ENCODE measurements at regions not wholly inside any gene's neighbourhood (a gene's known extent, or its start where the extent isn't known, plus 50 kb on each side); places are given as distances from the start of the nearest gene placed in this dataset.
"Not testable (repeated sequence)": the region's sequence is repeated elsewhere in the genome, so short reads cannot be mapped to it uniquely, and the experiment has no call there.

DNA sequence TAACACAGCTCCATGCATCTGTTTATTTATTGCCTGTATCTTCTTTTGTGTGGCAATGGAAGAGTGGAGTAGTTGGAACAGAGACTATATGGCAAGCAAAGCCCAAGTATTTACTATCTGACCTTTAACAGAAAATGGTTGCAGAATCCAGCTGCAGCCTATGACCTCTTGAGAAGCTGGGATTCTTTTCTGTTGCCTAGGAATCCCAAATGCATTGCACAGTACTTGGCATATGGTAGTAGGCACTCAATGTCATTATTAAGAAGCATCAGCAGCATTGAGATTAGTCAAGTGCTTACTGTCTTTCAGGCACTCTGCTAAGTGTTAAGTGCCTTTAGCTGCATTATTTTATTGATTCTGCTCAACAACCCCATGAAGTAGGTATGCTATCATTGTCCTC is 331.6 kb downstream of the CCDC85A start:
- no peak for DNase-seq (ENCODE audit: low read depth)

DNA sequence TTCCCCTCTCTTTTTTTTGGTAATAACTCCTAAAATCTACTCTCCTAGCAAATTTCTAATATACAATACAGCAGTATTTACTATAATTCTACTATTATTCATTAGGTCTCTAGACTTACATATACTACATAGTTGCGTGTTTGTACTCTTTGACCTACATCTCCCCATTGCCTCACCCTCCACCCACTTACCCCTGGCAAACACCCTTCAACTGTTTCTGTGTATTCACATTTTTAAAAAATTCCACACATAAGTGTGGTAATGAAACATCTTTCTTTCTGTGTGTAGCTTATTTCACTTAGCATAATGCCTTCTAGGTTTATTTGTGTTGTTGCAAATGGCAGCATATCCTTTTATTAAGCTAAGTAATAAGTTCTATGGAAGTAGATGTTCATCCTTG is 336.0 kb downstream of the CCDC85A start:
- DNase-seq (ENCODE audit: low read depth), result no peak

DNA sequence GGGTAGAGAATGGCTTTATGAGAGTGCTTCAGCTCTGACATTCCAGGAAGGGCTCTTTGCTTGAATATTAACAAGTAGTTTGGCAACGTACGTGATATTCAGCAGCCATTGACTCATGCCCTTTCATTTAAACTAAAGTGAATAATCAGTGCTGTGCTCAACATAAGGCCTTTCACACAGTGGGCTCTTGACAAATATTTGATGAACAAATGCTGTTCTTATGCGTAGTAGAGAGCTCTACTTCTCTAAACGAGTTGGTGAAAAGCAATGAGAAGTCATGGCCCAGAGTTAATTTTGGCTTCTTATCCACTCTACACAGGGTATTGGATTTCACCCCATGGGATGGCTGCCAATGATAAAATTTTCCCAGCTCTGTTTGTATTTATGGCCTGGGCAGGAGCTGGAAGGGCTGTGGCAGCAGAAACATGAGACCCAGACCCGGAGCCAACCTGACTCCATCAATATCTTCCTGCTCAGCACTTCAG is 338.9 kb downstream of the CCDC85A start:
- DNase-seq (ENCODE audit: low read depth), result no peak

- no peak for DNase-seq (ENCODE audit: low read depth)
Observed at GRCh38 chr2:56523816-56524215, 340.0 kb downstream of the CCDC85A start.

DNA sequence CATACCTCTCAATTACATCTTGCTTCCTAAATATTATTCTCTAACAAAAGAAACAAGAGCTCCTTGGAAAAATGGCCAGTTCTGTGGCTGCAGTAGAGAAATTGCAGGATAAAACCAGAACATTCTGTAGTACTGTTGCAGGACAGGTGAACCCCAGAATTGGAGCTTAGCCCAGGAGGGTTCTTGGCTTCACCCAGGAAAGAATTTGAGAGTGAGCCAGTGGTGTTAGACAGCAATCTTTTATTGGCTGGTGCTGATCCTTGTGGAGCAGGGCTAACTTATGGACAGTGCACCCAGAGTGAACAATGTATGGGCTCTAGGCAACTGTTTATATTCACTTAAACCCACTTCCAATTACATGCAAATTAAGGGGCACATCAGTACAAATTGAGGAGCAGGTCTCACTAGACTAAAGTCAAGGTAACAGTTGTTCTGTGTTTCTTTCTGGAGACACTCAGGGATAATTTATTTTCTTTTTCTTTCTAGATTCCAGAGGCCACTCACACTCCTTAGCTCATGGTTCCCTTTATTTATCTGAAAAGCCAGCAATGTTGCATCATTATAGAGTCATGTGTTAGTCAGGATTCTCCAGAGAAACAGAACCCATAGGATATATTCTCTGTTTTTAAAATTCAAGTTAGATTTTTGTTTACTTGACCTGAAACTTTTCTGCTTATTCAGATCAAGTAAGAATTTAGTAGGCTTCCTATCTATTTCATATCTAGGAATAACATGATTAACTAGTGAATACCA is 348.1 kb downstream of the CCDC85A start:
- DNase-seq (ENCODE audit: low read depth), result no peak

- no peak for DNase-seq (ENCODE audit: low read depth)
Observed at GRCh38 chr2:56534321-56534720, 350.5 kb downstream of the CCDC85A start.

DNA sequence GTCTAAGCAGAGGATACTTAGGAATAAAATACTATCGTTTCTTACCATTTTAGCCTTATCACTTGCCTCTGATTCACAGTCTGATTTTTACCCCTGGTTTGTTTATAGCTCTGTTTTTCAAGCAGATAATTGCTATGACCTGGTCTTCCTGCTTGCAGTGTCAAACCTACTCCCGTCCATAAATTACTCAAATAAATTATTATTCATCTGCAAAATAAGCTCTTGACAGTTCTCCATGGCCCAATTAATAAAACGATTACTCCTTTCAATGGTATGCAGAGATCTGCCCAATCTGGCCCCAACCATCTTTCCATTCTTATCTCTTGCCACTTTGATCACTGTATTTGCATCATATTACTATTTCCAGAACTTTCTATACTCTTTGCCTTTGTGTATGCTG is 354.0 kb downstream of the CCDC85A start:
- no peak for DNase-seq (ENCODE audit: low read depth)

- DNase-seq (ENCODE audit: low read depth), result no peak
Observed at GRCh38 chr2:56539618-56540017, 355.8 kb downstream of the CCDC85A start.

DNA sequence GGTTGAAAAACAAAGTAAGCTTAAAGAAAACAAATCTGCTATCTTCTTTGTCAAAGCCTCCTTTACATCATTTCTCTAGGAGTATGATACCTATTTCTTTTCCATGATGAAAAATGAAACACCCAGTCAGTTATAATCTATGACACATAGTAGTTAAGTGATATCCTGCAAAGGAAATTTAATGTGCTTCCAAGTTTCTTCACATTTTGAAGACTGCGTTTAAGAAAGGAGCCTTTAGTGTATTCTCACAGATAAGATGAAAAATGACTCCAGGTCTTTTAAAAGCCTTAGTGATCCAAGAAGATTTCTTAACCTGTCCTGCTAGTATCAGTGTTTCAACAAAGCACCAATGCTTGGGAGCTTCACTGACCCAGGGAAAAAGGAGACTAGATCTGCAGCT is 356.7 kb downstream of the CCDC85A start:
- DNase-seq (ENCODE audit: low read depth), result no peak

- no peak for DNase-seq (ENCODE audit: low read depth)
Observed at GRCh38 chr2:56540916-56541315, 357.1 kb downstream of the CCDC85A start.

GRCh38 chr2:56542213-56542612 is 358.4 kb downstream of the CCDC85A start:
- DNase-seq (ENCODE audit: low read depth), result no peak

DNA sequence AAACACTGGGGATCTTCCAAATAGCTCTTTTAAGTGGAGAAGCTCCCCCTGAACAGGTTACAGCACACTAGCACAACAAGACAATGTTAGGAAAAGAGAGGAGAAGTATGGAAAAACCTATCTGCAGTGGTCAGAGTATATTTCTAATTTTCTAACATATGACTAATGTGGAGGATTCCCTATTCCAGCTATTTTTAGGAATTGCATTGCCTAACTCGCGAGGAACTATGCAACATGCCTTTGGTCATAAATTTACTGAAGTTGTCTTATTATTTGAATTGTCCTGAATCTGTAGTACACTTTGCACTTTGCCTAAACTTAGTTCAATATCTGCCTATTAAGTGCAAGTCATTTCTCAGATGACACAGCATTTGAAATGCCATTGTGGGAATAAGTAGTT is 381.4 kb downstream of the CCDC85A start:
- no peak for DNase-seq (ENCODE audit: low read depth)

DNA sequence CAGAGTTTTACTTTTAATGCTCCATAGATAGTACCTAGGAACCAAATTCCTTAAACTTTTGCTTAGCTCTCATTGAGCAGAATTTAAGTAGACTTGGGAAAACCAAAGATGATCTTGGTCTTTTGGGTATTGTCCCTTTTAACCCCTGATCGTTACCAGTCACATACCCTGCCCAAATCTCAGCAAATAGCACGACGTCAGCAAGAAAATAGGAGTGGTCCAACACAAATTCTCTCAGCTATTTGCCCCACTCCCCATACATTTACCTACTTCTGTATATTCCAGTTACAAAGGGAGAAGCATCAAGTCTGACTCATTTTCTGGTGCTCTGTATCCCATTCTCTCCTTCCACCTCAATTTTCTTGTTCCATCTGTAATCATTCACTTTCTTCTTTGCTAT is 387.3 kb downstream of the CCDC85A start:
- no peak for DNase-seq (ENCODE audit: low read depth)

DNA sequence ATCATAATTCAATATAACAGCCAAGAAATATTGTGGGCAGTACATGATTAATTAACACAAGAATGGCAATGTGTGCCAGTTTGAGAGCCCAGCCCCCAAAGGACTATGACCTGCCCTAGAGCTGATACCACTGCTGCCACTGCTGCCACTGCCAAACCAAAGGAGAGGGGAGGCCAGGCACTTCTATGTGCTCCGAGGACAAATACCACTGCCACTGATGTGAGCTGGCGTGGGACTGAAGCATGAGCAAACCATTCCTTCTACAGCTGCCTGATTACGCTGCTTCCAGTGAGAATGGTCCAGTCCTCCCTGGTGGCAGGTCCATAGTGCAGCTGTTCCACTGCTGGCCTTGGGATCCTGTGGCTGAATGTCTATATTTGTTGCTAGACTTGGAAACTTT is 392.2 kb downstream of the CCDC85A start:
- DNase-seq (ENCODE audit: low read depth), result no peak

GRCh38 chr2:56580242-56580641 is 396.5 kb downstream of the CCDC85A start:
- no peak for DNase-seq (ENCODE audit: low read depth)

DNA sequence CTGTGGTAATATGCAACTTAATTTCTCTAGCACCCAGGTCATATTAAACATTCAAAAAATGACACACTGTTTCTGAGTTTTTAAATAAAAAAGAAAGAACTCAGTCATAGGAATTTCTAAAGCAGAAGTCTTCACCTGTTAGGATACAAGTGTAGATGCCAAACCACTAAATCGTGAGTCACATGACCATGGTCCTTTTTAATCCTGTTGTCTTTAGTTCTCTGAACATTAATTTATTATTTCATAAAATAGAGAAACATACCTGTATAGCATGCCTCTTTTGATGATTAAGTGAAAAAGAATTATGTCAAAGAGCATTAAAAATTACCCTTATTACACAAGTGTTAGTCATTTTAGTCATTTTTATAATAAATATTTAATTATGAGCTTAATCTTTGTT is 398.8 kb downstream of the CCDC85A start:
- DNase-seq (ENCODE audit: low read depth), result no peak

DNA sequence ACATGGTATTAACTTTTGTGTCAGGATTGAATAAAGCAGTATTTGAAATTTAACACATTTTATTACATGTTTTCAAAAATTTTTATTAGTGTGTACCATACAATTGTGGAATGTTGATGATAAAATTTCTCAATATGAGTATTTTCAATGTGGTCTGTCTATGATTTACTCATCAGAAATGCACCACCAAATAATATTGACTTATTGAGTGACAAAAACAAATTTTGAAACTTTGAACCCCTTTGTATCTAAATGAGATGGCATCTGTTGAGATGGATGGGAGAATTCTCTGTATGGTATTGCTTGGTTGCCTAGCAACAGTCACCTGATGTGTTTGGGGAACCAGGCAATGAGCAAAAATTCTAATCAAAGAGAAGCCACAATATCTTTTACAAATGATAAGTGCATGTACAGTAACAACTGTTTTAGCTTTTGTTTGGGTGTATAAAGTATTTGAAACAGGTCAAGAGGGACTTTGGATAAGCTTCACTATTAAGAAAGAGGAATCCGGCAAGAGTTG is 400.1 kb downstream of the CCDC85A start:
- DNase-seq (ENCODE audit: low read depth), result no peak

DNA sequence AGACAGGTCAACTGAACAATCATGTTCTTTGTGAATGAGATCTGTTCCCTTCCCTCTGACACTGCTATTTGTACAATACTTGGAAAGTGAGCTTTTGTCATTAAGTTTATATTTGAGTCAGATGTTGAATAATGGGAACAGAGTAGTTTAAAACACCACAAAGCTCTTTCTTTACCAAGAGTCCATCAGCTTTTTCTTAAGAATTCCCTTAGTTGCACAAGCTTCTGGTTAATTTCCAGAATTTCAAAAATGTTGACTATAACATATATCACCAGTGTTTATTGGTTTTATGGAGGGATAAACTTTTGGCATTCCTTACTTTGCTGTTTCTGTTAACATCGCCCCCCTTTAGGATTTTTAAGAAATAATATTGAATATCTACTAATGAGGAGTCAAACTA is 403.7 kb downstream of the CCDC85A start:
- no peak for DNase-seq (ENCODE audit: low read depth)

DNA sequence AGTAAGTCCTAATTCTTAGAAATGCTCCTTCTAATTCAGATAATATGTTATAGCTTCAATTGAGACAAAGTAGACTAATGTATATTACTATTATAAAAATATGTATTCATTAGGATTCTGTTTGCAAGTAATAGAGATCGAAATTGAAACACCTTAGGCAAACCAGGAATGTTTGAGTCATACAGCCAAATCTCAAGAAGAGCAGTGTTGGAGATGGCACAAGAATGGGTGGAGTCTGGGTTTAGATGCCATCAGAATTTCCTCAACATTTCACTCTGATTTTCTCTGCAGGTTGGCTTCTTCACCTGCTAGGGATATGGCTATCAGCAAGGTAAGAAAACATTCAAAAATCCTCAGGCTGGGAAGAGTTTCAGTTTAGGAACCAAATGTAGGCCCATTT is 405.4 kb downstream of the CCDC85A start:
- DNase-seq (ENCODE audit: low read depth), result no peak

GRCh38 chr2:56589835-56590234 is 406.0 kb downstream of the CCDC85A start:
- DNase-seq (ENCODE audit: low read depth), result no peak

GRCh38 chr2:56590611-56591010 is 406.8 kb downstream of the CCDC85A start:
- no peak for DNase-seq (ENCODE audit: low read depth)

- DNase-seq (ENCODE audit: low read depth), result not testable (repeated sequence)
Observed at GRCh38 chr2:56606086-56606485, 422.3 kb downstream of the CCDC85A start.

DNA sequence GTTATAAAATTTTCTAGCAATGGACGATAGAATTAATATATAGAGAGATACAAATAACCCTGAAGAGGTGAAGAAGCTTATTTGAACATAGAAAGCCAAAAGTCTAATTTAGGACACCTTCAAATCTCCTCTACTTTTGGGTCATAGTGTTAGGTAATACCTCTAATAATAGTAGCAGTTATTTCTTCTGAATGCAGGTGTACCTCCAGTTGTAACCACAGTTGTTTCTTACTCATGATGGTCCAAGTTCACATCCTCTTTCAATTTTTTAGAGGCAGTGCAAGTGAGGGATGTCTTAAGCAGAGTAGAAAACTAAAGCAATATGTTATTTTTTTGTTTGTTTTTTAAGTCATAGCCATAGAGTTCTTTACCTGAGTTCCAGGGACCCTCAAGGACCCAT is 429.5 kb downstream of the CCDC85A start:
- DNase-seq (ENCODE audit: low read depth), result no peak

- DNase-seq (ENCODE audit: low read depth), result no peak
Observed at GRCh38 chr2:56613920-56614319, 430.1 kb downstream of the CCDC85A start.

All from activated T-cell treated with anti-CD3 and anti-CD28 coated beads for 1 hour (primary cell).